Ammon's horn (tissue), 1 donor: ENCODE measurements at regions not wholly inside any gene's neighbourhood (a gene's known extent, or its start where the extent isn't known, plus 50 kb on each side); places are given as distances from the start of the nearest gene placed in this dataset.
"Not testable (repeated sequence)": the region's sequence is repeated elsewhere in the genome, so short reads cannot be mapped to it uniquely, and the experiment has no call there.

Experiments
- DNase-seq: peaks from one replicate; pipeline ENCODE4 v3.0.0-alpha.2; 2016; ENCODE audit warnings: low spot score

GRCh38 chr4:178970433-178971140, 1528.3 kb upstream of the AGA start:
- DNase-seq, result no peak

GRCh38 chr4:178976861-178977260, 1534.6 kb upstream of the AGA start:
- DNase-seq, result no peak

GRCh38 chr4:178993306-178993705, 1551.1 kb upstream of the AGA start:
- DNase-seq, result no peak

- DNase-seq, result no peak
Measured at GRCh38 chr4:179001918-179002317, 1559.7 kb upstream of the AGA start.

- DNase-seq, result no peak
Measured at GRCh38 chr4:179007755-179008154, 1565.5 kb upstream of the AGA start.

GRCh38 chr4:179017581-179017980, 1575.3 kb upstream of the AGA start:
- DNase-seq, result no peak

GRCh38 chr4:179027569-179027968, 1585.3 kb upstream of the AGA start:
- DNase-seq, result peak; percentile 12

- DNase-seq, result no peak
Measured at GRCh38 chr4:179028321-179028720, 1586.1 kb upstream of the AGA start.

GRCh38 chr4:179029683-179030082, 1587.4 kb upstream of the AGA start:
- DNase-seq, result no peak

GRCh38 chr4:179040259-179040658, 1598.0 kb upstream of the AGA start:
- no peak for DNase-seq

GRCh38 chr4:179048839-179049453, 1606.7 kb upstream of the AGA start:
- DNase-seq, result no peak

GRCh38 chr4:179051206-179051605, 1609.0 kb upstream of the AGA start:
- peak; percentile 42 for DNase-seq

- no peak for DNase-seq
Measured at GRCh38 chr4:179059396-179059795, 1617.2 kb upstream of the AGA start.

- not testable (repeated sequence) for DNase-seq
Measured at GRCh38 chr4:179066254-179066653, 1624.0 kb upstream of the AGA start.

- no peak for DNase-seq
Measured at GRCh38 chr4:179071131-179071530, 1628.9 kb upstream of the AGA start.

GRCh38 chr4:179076865-179077264, 1634.6 kb upstream of the AGA start:
- no peak for DNase-seq

- DNase-seq, result peak; percentile 12
Measured at GRCh38 chr4:179095585-179096221, 1653.5 kb upstream of the AGA start.

- DNase-seq, result no peak
Measured at GRCh38 chr4:179097741-179098140, 1655.5 kb upstream of the AGA start.

GRCh38 chr4:179110356-179110755, 1668.1 kb upstream of the AGA start:
- DNase-seq, result no peak

- DNase-seq, result no peak
Measured at GRCh38 chr4:179110816-179111215, 1668.6 kb upstream of the AGA start.

GRCh38 chr4:179112441-179113170, 1670.4 kb upstream of the AGA start:
- no peak for DNase-seq

- no peak for DNase-seq
Measured at GRCh38 chr4:179114615-179115014, 1672.4 kb upstream of the AGA start.

GRCh38 chr4:179116011-179116410, 1673.8 kb upstream of the AGA start:
- DNase-seq, result no peak
